Vagina (tissue), 2 donors: ENCODE measurements at regions not wholly inside any gene's neighbourhood (a gene's known extent, or its start where the extent isn't known, plus 50 kb on each side); places are given as distances from the start of the nearest gene placed in this dataset.

ENCODE experiments used
- CTCF ChIP-seq, 3 experiments: fragments of 450-650 bp in 2 of 3; fragments of 200-600 bp in 1 of 3; sonication (generic) in 1 of 3; IDR thresholded peaks; one replicate each; pipeline ENCODE4 v1.5.1; 2017 to 2019; ENCODE audit warnings: antibody characterized with exemption in 3 of 3, mild to moderate bottlenecking in 2 of 3, moderate library complexity in 2 of 3
- POLR2AphosphoS5 ChIP-seq, 2 donors: sonication (generic); formaldehyde crosslinking; IDR thresholded peaks; one replicate each; pipeline ENCODE4 v1.9.0; 2017; ENCODE audit warnings: antibody characterized with exemption in 2 of 2, mild to moderate bottlenecking in 2 of 2, low read depth in 1 of 2; ENCODE audit not compliant: insufficient read depth in 1 of 2

GRCh38 chr10:21181451-21181850 lies 284.3 kb upstream of the NEBL start:
- TF ChIP-seq CTCF (IDR thresholded peaks at IDR 0.05) (no peak), POLR2AphosphoS5 (IDR thresholded peaks at IDR 0.05; ENCODE audit: insufficient read depth in 1 of 2, low read depth in 1 of 2) (no peak)
